NCI-H2081 (cell line): ENCODE measurements at regions not wholly inside any gene's neighbourhood (a gene's known extent, or its start where the extent isn't known, plus 50 kb on each side); places are given as distances from the start of the nearest gene placed in this dataset.
A peak's percentile ranks its signal among the peaks of the same experiment; 100 is the strongest.

ENCODE experiments used
- DNase-seq, 2 experiments: peaks; one replicate each; lab custom pipeline; 2025; lab: John Stamatoyannopoulos, UW

- no peak for DNase-seq
These were observed 159.2 kb upstream of the LINGO1 start for GRCh38 chr15:77791941-77792340.

GRCh38 chr15:77790481-77790880 lies 157.8 kb upstream of the LINGO1 start:
- DNase-seq, result no peak

GRCh38 chr15:77786956-77787355 lies 154.2 kb upstream of the LINGO1 start:
- no peak for DNase-seq

- no peak for DNase-seq
These were observed 153.6 kb upstream of the LINGO1 start for GRCh38 chr15:77786181-77786890.

GRCh38 chr15:77784361-77785292 lies 151.9 kb upstream of the LINGO1 start:
- DNase-seq, result peak; percentile 38 to 60

GRCh38 chr15:77783636-77784035 lies 150.9 kb upstream of the LINGO1 start:
- no peak for DNase-seq

- DNase-seq, result no peak
These were observed 150.0 kb upstream of the LINGO1 start for GRCh38 chr15:77782691-77783090.

GRCh38 chr15:77781946-77782240 lies 149.2 kb upstream of the LINGO1 start:
- no peak for DNase-seq

- DNase-seq, result no peak
These were observed 148.6 kb upstream of the LINGO1 start for GRCh38 chr15:77781151-77781945.

GRCh38 chr15:77778802-77779201 lies 146.1 kb upstream of the LINGO1 start:
- no peak for DNase-seq

GRCh38 chr15:77775837-77776236 lies 143.1 kb upstream of the LINGO1 start:
- no peak for DNase-seq

GRCh38 chr15:77775373-77775772 lies 142.7 kb upstream of the LINGO1 start:
- no peak for DNase-seq

- no peak for DNase-seq
These were observed 141.6 kb upstream of the LINGO1 start for GRCh38 chr15:77774350-77774749.

GRCh38 chr15:77773903-77774302 lies 141.2 kb upstream of the LINGO1 start:
- peak in 1 of 2 experiments; percentile 11 for DNase-seq

GRCh38 chr15:77772641-77773402 lies 140.1 kb upstream of the LINGO1 start:
- DNase-seq, result peak in 1 of 2 experiments; percentile 10

GRCh38 chr15:77771616-77772015 lies 138.9 kb upstream of the LINGO1 start:
- DNase-seq, result no peak

GRCh38 chr15:77769700-77770099 lies 137.0 kb upstream of the LINGO1 start:
- no peak for DNase-seq

GRCh38 chr15:77768521-77769078 lies 135.9 kb upstream of the LINGO1 start:
- no peak for DNase-seq

GRCh38 chr15:77768107-77768506 lies 135.4 kb upstream of the LINGO1 start:
- DNase-seq, result peak in 1 of 2 experiments; percentile 51

GRCh38 chr15:77764095-77764494 lies 131.4 kb upstream of the LINGO1 start:
- no peak for DNase-seq

GRCh38 chr15:77762747-77763355 lies 130.1 kb upstream of the LINGO1 start:
- no peak for DNase-seq
